Mesenchymal stem cell (in vitro differentiated cells and primary cell): ENCODE measurements at regions not wholly inside any gene's neighbourhood (a gene's known extent, or its start where the extent isn't known, plus 50 kb on each side); places are given as distances from the start of the nearest gene placed in this dataset.

ENCODE experiments used
- DNase-seq: peaks from one replicate; pipeline ENCODE4 v3.0.0-alpha.2; 2013
- H2AFZ ChIP-seq: one replicate; pipeline ENCODE4 v1.6.1; 2013; ENCODE audit warnings: low read depth, mild to moderate bottlenecking, control low read depth, inconsistent platforms, low read length, moderate library complexity
- H2AK5ac ChIP-seq: 2 replicates; pipeline ENCODE4 v1.6.1; 2013; ENCODE audit warnings: low read length, moderate library complexity, mild to moderate bottlenecking, inconsistent platforms; ENCODE audit not compliant: severe bottlenecking
- H2BK120ac ChIP-seq: one replicate; pipeline ENCODE4 v1.6.1; 2013; ENCODE audit warnings: low read depth, mild to moderate bottlenecking, inconsistent platforms, low read length, moderate library complexity
- H2BK12ac ChIP-seq, 2 experiments: one replicate each; pipeline ENCODE4 v1.6.1; 2013; ENCODE audit warnings: inconsistent platforms in 2 of 2, low read length in 2 of 2, mild to moderate bottlenecking in 2 of 2, moderate library complexity in 2 of 2, control low read depth in 1 of 2
- H2BK15ac ChIP-seq: one replicate; pipeline ENCODE4 v1.6.1; 2013; ENCODE audit warnings: mild to moderate bottlenecking, low read depth, inconsistent platforms; ENCODE audit not compliant: poor library complexity, severe bottlenecking
- H2BK5ac ChIP-seq: 2 replicates; pipeline ENCODE4 v1.6.1; 2013; ENCODE audit warnings: low read depth, mild to moderate bottlenecking, low read length, control low read depth, inconsistent platforms; ENCODE audit not compliant: poor library complexity, severe bottlenecking
- H3K14ac ChIP-seq, 2 experiments: one replicate each; pipeline ENCODE4 v1.6.1; 2013; ENCODE audit warnings: inconsistent platforms in 2 of 2, low read length in 2 of 2, control low read depth in 1 of 2, mild to moderate bottlenecking in 1 of 2, moderate library complexity in 1 of 2
- H3K18ac ChIP-seq, 2 experiments: one replicate each; pipeline ENCODE4 v1.6.1; 2013; ENCODE audit warnings: inconsistent platforms in 2 of 2, low read length in 2 of 2, control low read depth in 1 of 2, low read depth in 1 of 2, mild to moderate bottlenecking in 1 of 2
- H3K23ac ChIP-seq, 2 experiments: one replicate each; pipeline ENCODE4 v1.6.1; 2013; ENCODE audit warnings: inconsistent platforms in 2 of 2, low read length in 2 of 2, mild to moderate bottlenecking in 2 of 2, moderate library complexity in 2 of 2, control low read depth in 1 of 2
- H3K27ac ChIP-seq: 2 replicates; pipeline ENCODE4 v1.5.1; 2013; ENCODE audit warnings: mild to moderate bottlenecking, moderate library complexity, low read length, control low read depth, inconsistent platforms; ENCODE audit not compliant: poor library complexity, severe bottlenecking
- H3K27me3 ChIP-seq, 2 experiments: 2 replicates each; pipeline versions ENCODE4 v1.6.1 to v1.7.0; 2013; ENCODE audit warnings: low read length in 2 of 2, mild to moderate bottlenecking in 2 of 2, moderate library complexity in 2 of 2, control low read depth in 1 of 2, inconsistent platforms in 1 of 2; ENCODE audit not compliant: control insufficient read depth in 1 of 2, insufficient read depth in 1 of 2
- H3K36me3 ChIP-seq, 2 experiments: 2 replicates each; pipeline versions ENCODE4 v1.6.1 to v1.7.0; 2013; ENCODE audit warnings: low read length in 2 of 2, control low read depth in 1 of 2, inconsistent platforms in 1 of 2, low read depth in 1 of 2, mild to moderate bottlenecking in 1 of 2; ENCODE audit not compliant: insufficient read depth in 2 of 2, control insufficient read depth in 1 of 2
- H3K4ac ChIP-seq, 2 experiments: one replicate each; pipeline ENCODE4 v1.6.1; 2013; ENCODE audit warnings: inconsistent platforms in 2 of 2, low read length in 2 of 2, mild to moderate bottlenecking in 2 of 2, moderate library complexity in 2 of 2, control low read depth in 1 of 2, low read depth in 1 of 2
- H3K4me1 ChIP-seq: 2 replicates; pipeline ENCODE4 v1.6.1; 2013; ENCODE audit warnings: low read depth, low read length, control low read depth; ENCODE audit not compliant: control insufficient read depth, insufficient read depth
- H3K4me2 ChIP-seq: 2 replicates; pipeline ENCODE4 v1.6.1; 2013; ENCODE audit warnings: low read length, mild to moderate bottlenecking, inconsistent platforms; ENCODE audit not compliant: poor library complexity, severe bottlenecking
- H3K4me3 ChIP-seq, 2 experiments: 2 replicates each; pipeline versions ENCODE4 v1.5.1 to v1.7.0; 2013; ENCODE audit warnings: low read length in 2 of 2, mild to moderate bottlenecking in 2 of 2, control low read depth in 1 of 2, low read depth in 1 of 2; ENCODE audit not compliant: insufficient read depth in 1 of 2
- H3K79me1 ChIP-seq: replicated peaks from 2 replicates; pipeline ENCODE4 v1.6.1; 2013; ENCODE audit warnings: mild to moderate bottlenecking, control low read depth, low read length, inconsistent platforms; ENCODE audit not compliant: poor library complexity, severe bottlenecking
- H3K9ac ChIP-seq: 2 replicates; pipeline ENCODE4 v1.7.0; 2013; ENCODE audit warnings: mild to moderate bottlenecking, low read length, moderate library complexity
- H3K9me3 ChIP-seq: 2 replicates; pipeline ENCODE4 v1.7.0; 2013; ENCODE audit warnings: mild to moderate bottlenecking, low read length; ENCODE audit not compliant: control insufficient read depth
- H4K8ac ChIP-seq: one replicate; pipeline ENCODE4 v1.6.1; 2013; ENCODE audit warnings: inconsistent platforms, mild to moderate bottlenecking, low read length, moderate library complexity
- H4K91ac ChIP-seq: one replicate; pipeline ENCODE4 v1.6.1; 2013; ENCODE audit warnings: mild to moderate bottlenecking, low read length, inconsistent platforms
- WGBS: methylation state at CpG from one replicate; pipeline ENCODE4 v1.1.7; 2013; ENCODE audit warnings: mixed read lengths; 5-methylcytosine and 5-hydroxymethylcytosine counted together

- Histone ChIP-seq H2BK15ac (no peak overlapping the region), H3K9ac (no peak overlapping the region), H3K36me3 (no peaks in the 10 kb centered on the region), H3K23ac (no peak overlapping the region), H3K27me3 (no peaks in the 10 kb centered on the region), H3K18ac (no peak overlapping the region), H3K4me3 (no peak overlapping the region), H3K4ac (no peak overlapping the region), H2BK5ac (no peak overlapping the region), H2BK12ac (no peak overlapping the region), H2AK5ac (no peak overlapping the region), H3K4me2 (no peak overlapping the region), H3K79me1 (no peaks in the 10 kb centered on the region), H4K8ac (no peak overlapping the region), H3K27ac (no peak overlapping the region), H3K14ac (no peak overlapping the region), H3K9me3 (no peaks in the 10 kb centered on the region), H2AFZ (no peak overlapping the region), H2BK120ac (no peak overlapping the region), H4K91ac (no peak overlapping the region), H3K4me1 (no peaks in the 10 kb centered on the region)
- no peak for DNase-seq
- no CpG with 5 or more reads among the region's 2 CpGs for WGBS
Observed at GRCh38 chr4:165604181-165604580, 225.4 kb downstream of the CPE start.

GRCh38 chr4:165605811-165606210 lies 227.0 kb downstream of the CPE start:
- Histone ChIP-seq H4K91ac (no peak overlapping the region), H3K9ac (no peak overlapping the region), H3K14ac (no peak overlapping the region), H3K36me3 (no peaks in the 10 kb centered on the region), H3K9me3 (no peaks in the 10 kb centered on the region), H3K79me1 (no peaks in the 10 kb centered on the region), H3K4ac (no peak overlapping the region), H2AFZ (no peak overlapping the region), H4K8ac (no peak overlapping the region), H2AK5ac (no peak overlapping the region), H2BK15ac (no peak overlapping the region), H3K4me2 (no peak overlapping the region), H3K27me3 (no peaks in the 10 kb centered on the region), H2BK120ac (no peak overlapping the region), H3K4me3 (no peak overlapping the region), H3K4me1 (no peaks in the 10 kb centered on the region), H3K18ac (no peak overlapping the region), H2BK12ac (no peak overlapping the region), H3K27ac (no peak overlapping the region), H3K23ac (no peak overlapping the region), H2BK5ac (no peak overlapping the region)
- DNase-seq = no peak
- 94% methylated on average over 1 of the region's 1 CpG for WGBS

GRCh38 chr4:165606465-165607205 lies 227.8 kb downstream of the CPE start:
- no peak overlapping the region for H3K4me2 ChIP-seq
- no peak overlapping the region for H3K23ac ChIP-seq
- H2BK120ac ChIP-seq = no peak overlapping the region
- no peak overlapping the region for H4K8ac ChIP-seq
- no peak for DNase-seq
- no peak overlapping the region for H4K91ac ChIP-seq
- no peak overlapping the region for H2AFZ ChIP-seq
- 67% methylated on average over 2 of the region's 2 CpGs for WGBS
- no peak overlapping the region for H3K4me3 ChIP-seq
- H2AK5ac ChIP-seq = no peak overlapping the region
- no peak overlapping the region for H2BK15ac ChIP-seq
- no peaks in the 10 kb centered on the region for H3K9me3 ChIP-seq
- H3K36me3 ChIP-seq = no peaks in the 10 kb centered on the region
- H3K4ac ChIP-seq = no peak overlapping the region
- H3K14ac ChIP-seq = no peak overlapping the region
- H3K18ac ChIP-seq = no peak overlapping the region
- H3K27me3 ChIP-seq = no peaks in the 10 kb centered on the region
- H3K27ac ChIP-seq = no peak overlapping the region
- H2BK5ac ChIP-seq = no peak overlapping the region
- H3K9ac ChIP-seq = no peak overlapping the region
- H3K4me1 ChIP-seq = no peaks in the 10 kb centered on the region
- H3K79me1 ChIP-seq = no peaks in the 10 kb centered on the region
- H2BK12ac ChIP-seq = no peak overlapping the region

- no peak overlapping the region for H3K4ac ChIP-seq
- H2AK5ac ChIP-seq = no peak overlapping the region
- no peak overlapping the region for H3K4me2 ChIP-seq
- H3K14ac ChIP-seq = no peak overlapping the region
- H3K4me1 ChIP-seq = peaks cover 2% of the 10 kb centered on the region
- no peak overlapping the region for H2BK12ac ChIP-seq
- H3K23ac ChIP-seq = no peak overlapping the region
- H2AFZ ChIP-seq = no peak overlapping the region
- no peak overlapping the region for H3K9ac ChIP-seq
- no peaks in the 10 kb centered on the region for H3K36me3 ChIP-seq
- 78% methylated on average over 2 of the region's 2 CpGs for WGBS
- H3K27me3 ChIP-seq = no peaks in the 10 kb centered on the region
- no peak overlapping the region for H4K8ac ChIP-seq
- no peak overlapping the region for H2BK120ac ChIP-seq
- H4K91ac ChIP-seq = no peak overlapping the region
- no peak overlapping the region for H3K18ac ChIP-seq
- no peak overlapping the region for H3K27ac ChIP-seq
- H2BK15ac ChIP-seq = no peak overlapping the region
- H3K4me3 ChIP-seq = no peak overlapping the region
- H2BK5ac ChIP-seq = no peak overlapping the region
- H3K9me3 ChIP-seq = no peaks in the 10 kb centered on the region
- no peak for DNase-seq
- no peaks in the 10 kb centered on the region for H3K79me1 ChIP-seq
Observed at GRCh38 chr4:165609653-165610052, 230.8 kb downstream of the CPE start.
